ENCODE measurements at regions not wholly inside any gene's neighbourhood (a gene's known extent, or its start where the extent isn't known, plus 50 kb on each side); places are given as distances from the start of the nearest gene placed in this dataset.

DNA sequence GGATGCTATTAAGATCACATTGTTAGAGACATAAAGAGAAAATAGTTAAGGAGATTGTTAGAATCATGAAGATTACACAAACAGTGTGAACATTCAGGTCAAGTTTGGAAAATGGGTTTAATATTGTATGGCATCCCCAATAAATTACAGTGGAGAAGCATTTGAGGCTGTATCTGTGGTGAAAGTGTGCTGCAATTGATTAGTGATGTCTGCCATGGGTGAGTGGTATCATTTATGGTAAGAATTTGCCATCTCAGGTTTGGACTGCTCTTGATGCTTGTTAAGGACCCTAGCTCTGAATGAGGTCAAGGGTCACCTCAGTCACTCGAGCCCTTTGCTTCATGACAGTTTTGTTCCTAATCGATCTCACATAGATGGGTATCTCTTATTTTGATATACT lies 265.7 kb upstream of the SRRM4 start:
- Histone ChIP-seq H3K36me3 (no peaks in the 10 kb centered on the region), H3K27me3 (peaks cover 0 to 7% (median 0%) of the 10 kb centered on the region in 9 donors), H3K4me3 (no peak overlapping the region), H3K4me1 (no peaks in the 10 kb centered on the region), H3K9me3 (no peaks in the 10 kb centered on the region), H3K27ac (no peak overlapping the region)
- intact Hi-C loops (cut with DNase I), result loop anchor here in 1 of 10 donors (10.0 kb wide), 1 partner anchor 829 kb away; no protein-coding TSS in a partner anchor
- ATAC-seq (no peak), DNase-seq (no peak)
- TF ChIP-seq, protein P1, sequence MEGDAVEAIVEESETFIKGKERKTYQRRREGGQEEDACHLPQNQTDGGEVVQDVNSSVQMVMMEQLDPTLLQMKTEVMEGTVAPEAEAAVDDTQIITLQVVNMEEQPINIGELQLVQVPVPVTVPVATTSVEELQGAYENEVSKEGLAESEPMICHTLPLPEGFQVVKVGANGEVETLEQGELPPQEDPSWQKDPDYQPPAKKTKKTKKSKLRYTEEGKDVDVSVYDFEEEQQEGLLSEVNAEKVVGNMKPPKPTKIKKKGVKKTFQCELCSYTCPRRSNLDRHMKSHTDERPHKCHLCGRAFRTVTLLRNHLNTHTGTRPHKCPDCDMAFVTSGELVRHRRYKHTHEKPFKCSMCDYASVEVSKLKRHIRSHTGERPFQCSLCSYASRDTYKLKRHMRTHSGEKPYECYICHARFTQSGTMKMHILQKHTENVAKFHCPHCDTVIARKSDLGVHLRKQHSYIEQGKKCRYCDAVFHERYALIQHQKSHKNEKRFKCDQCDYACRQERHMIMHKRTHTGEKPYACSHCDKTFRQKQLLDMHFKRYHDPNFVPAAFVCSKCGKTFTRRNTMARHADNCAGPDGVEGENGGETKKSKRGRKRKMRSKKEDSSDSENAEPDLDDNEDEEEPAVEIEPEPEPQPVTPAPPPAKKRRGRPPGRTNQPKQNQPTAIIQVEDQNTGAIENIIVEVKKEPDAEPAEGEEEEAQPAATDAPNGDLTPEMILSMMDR (IDR thresholded peaks at IDR 0.05), result no peak
- no peak for TF ChIP-seq POLR2A (IDR thresholded peaks at IDR 0.05)
- WGBS, 4 donors, result 71 to 87% (median 78%) methylated on average over 2 of the region's 2 CpGs

- WGBS, 4 donors, result 66 to 71% (median 69%) methylated on average over 11 of the region's 11 CpGs
- intact Hi-C loops (cut with DNase I), result no loop called here
- Histone ChIP-seq H3K36me3 (no peaks in the 10 kb centered on the region), H3K4me3 (no peak overlapping the region), H3K27ac (no peak overlapping the region), H3K27me3 (peaks cover 0 to 5% (median 0%) of the 10 kb centered on the region in 9 donors), H3K4me1 (no peaks in the 10 kb centered on the region), H3K9me3 (peaks cover 0 to 10% (median 0%) of the 10 kb centered on the region in 12 donors)
- DNase-seq, result no peak
- ATAC-seq, result no peak
- TF ChIP-seq POLR2A (IDR thresholded peaks at IDR 0.05), result no peak
- TF ChIP-seq, protein P1 (IDR thresholded peaks at IDR 0.05), result no peak
Measured at GRCh38 chr12:118727196-118727978, 254.0 kb upstream of the SRRM4 start.

DNA sequence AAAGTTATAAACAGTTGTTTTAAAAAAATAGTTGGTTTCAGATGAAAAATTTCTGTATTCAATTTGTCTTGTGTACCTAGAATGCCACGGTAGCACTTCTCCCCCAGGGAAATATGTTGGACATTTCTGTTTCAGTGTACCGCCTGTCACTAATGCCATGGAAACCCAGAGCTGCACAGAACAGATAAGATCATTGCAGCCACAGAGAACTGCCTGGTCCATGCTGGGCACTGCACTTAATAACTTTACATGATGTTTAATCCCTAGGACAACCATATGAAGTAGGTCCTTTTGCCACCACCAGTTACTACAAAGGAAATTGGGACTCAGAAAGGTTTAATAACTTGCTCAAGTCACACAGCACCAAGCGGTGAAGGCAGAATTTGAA lies 253.4 kb upstream of the SRRM4 start:
- WGBS, 4 donors, result 75 to 83% (median 78%) methylated on average over 3 of the region's 3 CpGs
- intact Hi-C loops (cut with DNase I), result no loop called here
- no peak overlapping the region for H3K4me3 ChIP-seq
- ATAC-seq, result no peak
- TF ChIP-seq, protein P1 (IDR thresholded peaks at IDR 0.05), result no peak
- no peak for TF ChIP-seq POLR2A (IDR thresholded peaks at IDR 0.05)
- no peak for DNase-seq
- H3K27ac ChIP-seq, result no peak overlapping the region
- peaks cover 0 to 5% (median 0%) of the 10 kb centered on the region in 9 donors for H3K27me3 ChIP-seq
- peaks cover 0 to 10% (median 0%) of the 10 kb centered on the region in 12 donors for H3K9me3 ChIP-seq
- no peaks in the 10 kb centered on the region for H3K36me3 ChIP-seq
- H3K4me1 ChIP-seq, result no peaks in the 10 kb centered on the region

DNA sequence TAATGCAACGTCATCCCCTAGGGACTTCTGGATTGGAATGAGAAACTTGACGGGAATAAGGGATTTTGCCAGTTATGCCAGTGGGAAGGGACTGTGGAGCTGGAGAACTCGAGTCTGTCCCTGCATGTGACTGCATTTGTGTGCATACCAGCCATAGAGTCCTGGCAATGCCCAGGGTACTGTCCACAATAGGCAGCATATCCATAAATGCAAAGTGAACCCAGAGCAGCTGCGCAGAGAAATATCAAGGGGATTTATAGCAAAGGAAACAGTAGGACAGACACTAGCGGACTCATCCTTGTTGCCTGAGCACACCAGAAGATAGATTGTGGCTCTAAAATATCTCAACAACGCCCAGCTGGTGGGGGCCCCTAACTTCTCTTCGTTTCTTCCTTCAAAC lies 247.1 kb upstream of the SRRM4 start:
- 33 to 51% (median 47%) methylated on average over 7 of the region's 7 CpGs for WGBS, 4 donors
- H3K9me3 ChIP-seq, result peaks cover 0 to 3% (median 0%) of the 10 kb centered on the region in 12 donors
- no peaks in the 10 kb centered on the region for H3K36me3 ChIP-seq
- intact Hi-C loops (cut with DNase I), result no loop called here
- H3K27me3 ChIP-seq, result no peaks in the 10 kb centered on the region
- DNase-seq, result no peak
- ATAC-seq, result no peak
- H3K4me3 ChIP-seq, result no peak overlapping the region
- H3K4me1 ChIP-seq, result no peaks in the 10 kb centered on the region
- TF ChIP-seq, protein P1 (IDR thresholded peaks at IDR 0.05), result no peak
- no peak for TF ChIP-seq POLR2A (IDR thresholded peaks at IDR 0.05)
- H3K27ac ChIP-seq, result no peak overlapping the region
